ENCODE measurements at regions not wholly inside any gene's neighbourhood (a gene's known extent, or its start where the extent isn't known, plus 50 kb on each side); places are given as distances from the start of the nearest gene placed in this dataset.
A peak's percentile ranks its signal among the peaks of the same experiment; 100 is the strongest.

DNA sequence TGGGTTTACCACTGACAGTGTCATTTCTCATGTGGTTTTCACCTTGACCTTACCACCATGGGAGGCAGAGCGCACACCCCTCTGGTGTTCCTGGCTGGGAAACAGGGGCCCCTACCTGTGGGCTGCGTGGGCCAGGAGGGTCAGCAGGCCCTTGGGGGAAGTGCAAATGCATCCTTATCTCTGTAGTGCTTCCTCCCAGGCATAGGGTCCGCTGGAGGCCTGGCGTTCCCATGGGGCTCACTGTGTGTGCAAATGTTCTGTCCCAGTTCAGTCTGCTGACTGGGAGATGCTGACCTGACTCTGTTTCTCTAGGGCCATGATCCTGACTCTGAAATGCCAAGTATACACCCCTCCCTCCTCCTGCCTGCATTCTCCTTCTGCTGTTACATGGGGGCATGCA lies 81.3 kb downstream of the SLC25A47 start:
- no peak for TF ChIP-seq CTCF (IDR thresholded peaks at IDR 0.05; ENCODE audit: insufficient read depth, low read length, missing control alignments)
- no peak overlapping the region for H3K4me3 ChIP-seq (ENCODE audit: low read depth, low read length)
- ChIA-PET POLR2A (no interaction called here), CTCF (interaction anchor here (1.6 to 3.2 kb wide), 3 partner anchors 20 to 249 kb away, joined by 6 to 21 read pairs (median 9); no protein-coding TSS in a partner anchor)
- DNase-seq (ENCODE audit: low read depth, low spot score), result no peak

- DNase-seq (ENCODE audit: low read depth, low spot score), result no peak
- ChIA-PET POLR2A (no interaction called here), CTCF (interaction anchor here (0.8 to 2.2 kb wide), 2 partner anchors 11 to 239 kb away, joined by 3 to 10 read pairs; no protein-coding TSS in a partner anchor)
Observed at GRCh38 chr14:100405760-100406455, 82.8 kb downstream of the SLC25A47 start.

GRCh38 chr14:100406505-100407131 lies 83.5 kb downstream of the SLC25A47 start:
- no peak overlapping the region for H3K4me3 ChIP-seq (ENCODE audit: low read depth, low read length)
- POLR2A ChIA-PET, result no interaction called here
- TF ChIP-seq CTCF (IDR thresholded peaks at IDR 0.05; ENCODE audit: insufficient read depth, low read length, missing control alignments), result no peak
- DNase-seq (ENCODE audit: low read depth, low spot score), result no peak
- CTCF ChIA-PET, result interaction anchor here (1.0 to 2.2 kb wide), 6 partner anchors 9 to 247 kb away, joined by 3 to 15 read pairs (median 4); no protein-coding TSS in a partner anchor

More at GRCh38 chr14:100405760-100406455, 82.8 kb downstream of the SLC25A47 start:
- no peak for TF ChIP-seq CTCF (IDR thresholded peaks at IDR 0.05; ENCODE audit: insufficient read depth, low read length, missing control alignments)
- H3K4me3 ChIP-seq (ENCODE audit: low read depth, low read length), result no peak overlapping the region

DNA sequence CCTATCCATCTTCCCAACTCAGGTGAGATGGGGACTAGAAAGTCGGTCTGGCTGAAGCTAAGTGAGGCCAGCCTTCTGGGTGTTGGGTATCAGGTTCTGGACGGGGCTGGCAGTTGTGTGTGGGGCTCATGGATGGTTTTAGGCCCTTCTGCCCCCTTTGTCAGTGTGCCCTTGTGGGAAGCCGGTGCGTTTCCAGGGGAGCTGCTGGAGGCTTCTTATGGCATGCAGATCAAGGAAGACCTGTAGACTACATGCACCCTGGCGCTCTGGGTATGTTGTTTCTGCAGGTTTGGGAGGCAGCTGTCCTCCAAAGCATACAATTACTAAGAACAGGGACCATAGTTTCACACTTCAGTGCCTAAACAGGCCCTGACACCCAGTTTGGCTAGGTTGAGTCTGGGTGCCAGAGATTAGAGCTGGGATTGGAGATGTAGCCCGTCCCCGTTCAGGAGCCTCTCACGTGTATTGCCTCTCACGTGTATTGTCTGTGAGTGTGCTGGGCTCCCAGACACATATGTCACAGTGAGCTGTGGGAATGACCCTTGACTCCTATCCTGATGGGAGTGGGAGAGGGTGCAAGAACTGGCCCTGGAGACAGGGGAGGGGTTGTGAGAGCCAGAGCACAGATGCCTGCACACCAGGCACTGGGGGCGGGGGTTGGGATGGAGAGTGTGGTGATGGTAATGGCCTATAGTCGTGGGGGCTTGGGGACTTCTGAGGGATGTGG lies 84.4 kb downstream of the SLC25A47 start:
- ChIA-PET CTCF (interaction anchor here (1.0 to 2.2 kb wide), 7 partner anchors 8 to 255 kb away, joined by 3 to 15 read pairs (median 4); no protein-coding TSS in a partner anchor), POLR2A (no interaction called here)
- DNase-seq (ENCODE audit: low read depth, low spot score), result no peak
- no peak overlapping the region for H3K4me3 ChIP-seq (ENCODE audit: low read depth, low read length)
- no peak for TF ChIP-seq CTCF (IDR thresholded peaks at IDR 0.05; ENCODE audit: insufficient read depth, low read length, missing control alignments)

DNA sequence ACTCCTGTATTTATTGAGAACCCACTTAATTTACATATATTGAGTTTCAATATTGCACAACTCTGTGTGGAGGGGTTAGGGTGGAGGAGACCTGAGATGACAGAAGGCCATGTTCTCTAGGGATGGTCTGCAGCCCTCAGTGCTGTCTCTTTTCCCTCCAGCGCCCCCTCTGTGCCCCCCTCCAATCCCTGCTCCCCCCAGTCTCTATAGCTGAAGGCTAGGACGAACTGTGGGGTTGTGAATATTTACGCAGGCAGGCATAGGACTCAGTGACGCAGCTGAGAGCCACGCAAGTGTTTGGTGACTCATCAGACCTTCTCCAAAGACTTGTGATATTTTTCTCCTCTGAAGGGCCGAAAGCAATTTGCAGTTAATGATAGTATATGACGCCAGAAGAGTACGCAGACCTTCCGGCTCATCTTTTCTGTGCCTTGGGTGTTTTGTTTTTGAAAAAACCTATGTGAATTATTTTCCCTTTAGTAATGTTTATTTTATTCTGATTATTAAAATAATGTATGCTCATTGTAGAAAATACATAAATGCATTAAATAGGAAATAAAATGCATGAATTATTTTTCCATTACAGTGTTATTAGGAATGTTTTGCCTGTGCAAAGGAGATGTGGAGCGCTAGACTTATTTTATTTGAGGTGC lies 85.3 kb downstream of the SLC25A47 start:
- TF ChIP-seq CTCF (IDR thresholded peaks at IDR 0.05; ENCODE audit: insufficient read depth, low read length, missing control alignments), result no peak
- no peak overlapping the region for H3K4me3 ChIP-seq (ENCODE audit: low read depth, low read length)
- CTCF ChIA-PET, result interaction anchor here (1.0 to 3.1 kb wide), 10 partner anchors 9 to 1220 kb away, joined by 3 to 41 read pairs (median 5); no protein-coding TSS in a partner anchor
- peak; percentile 83 for DNase-seq (ENCODE audit: low read depth, low spot score)
- POLR2A ChIA-PET, result interaction anchor here (1.3 kb wide), 1 partner anchor 9 kb away, joined by 4 read pairs; no protein-coding TSS in a partner anchor
